H1 (cell line): ENCODE measurements at regions not wholly inside any gene's neighbourhood (a gene's known extent, or its start where the extent isn't known, plus 50 kb on each side); places are given as distances from the start of the nearest gene placed in this dataset.

Experiments
- CTCF ChIA-PET: fragments of 300-600 bp; sonication (Branson Sonifier 250); formaldehyde crosslinking; loops from one replicate; lab custom pipeline; 2021; ENCODE audit not compliant: partially characterized antibody; lab: Charles Lee
- POLR2A ChIA-PET: fragments of 300-600 bp; sonication (Branson Sonifier 250); formaldehyde crosslinking; loops from one replicate; lab custom pipeline; 2021; ENCODE audit warnings: inconsistent platforms; ENCODE audit not compliant: partially characterized antibody; lab: Charles Lee
- DNase-seq, 2 experiments: peaks; one replicate each; pipeline versions ENCODE4 v3.0.0 to v3.0.0-alpha.2; 2010 to 2022; ENCODE audit warnings: low spot score in 2 of 2, low read depth in 1 of 2, mixed read lengths in 1 of 2
- FAIRE-seq: peaks from 2 replicates; lab custom pipeline; 2011; peaks lifted over from hg19 to GRCh38; lab: Jason Lieb, UNC
- H2AFZ ChIP-seq: 2 replicates; pipeline ENCODE4 v1.8.1; 2012; ENCODE audit warnings: low read length, inconsistent platforms
- H2AK5ac ChIP-seq: 2 replicates; pipeline ENCODE4 v1.6.1; 2013; ENCODE audit warnings: low read depth, low read length
- H2BK120ac ChIP-seq: replicated peaks from 2 replicates; pipeline ENCODE3; 2013; ENCODE audit warnings: low read depth, low read length, inconsistent platforms
- H2BK12ac ChIP-seq: 2 replicates; pipeline ENCODE4 v1.6.1; 2013; ENCODE audit warnings: low read depth, low read length
- H2BK15ac ChIP-seq: 2 replicates; pipeline ENCODE4 v1.6.1; 2013; ENCODE audit warnings: low read length
- H2BK20ac ChIP-seq: 2 replicates; pipeline ENCODE4 v1.6.1; 2013; ENCODE audit warnings: low read length
- H2BK5ac ChIP-seq: 2 replicates; pipeline ENCODE4 v1.6.1; 2013; ENCODE audit warnings: low read depth, low read length
- H3K14ac ChIP-seq: 2 replicates; pipeline ENCODE4 v1.6.1; 2013; ENCODE audit warnings: inconsistent platforms; ENCODE audit not compliant: insufficient read length
- H3K18ac ChIP-seq: 2 replicates; pipeline ENCODE4 v1.6.1; 2013; ENCODE audit warnings: low read length; ENCODE audit errors: extremely low read depth
- H3K23ac ChIP-seq: 2 replicates; pipeline ENCODE4 v1.6.1; 2013; ENCODE audit warnings: inconsistent platforms; ENCODE audit not compliant: insufficient read length
- H3K23me2 ChIP-seq: 2 replicates; pipeline ENCODE4 v1.6.1; 2013; ENCODE audit warnings: low read depth, low read length
- H3K27ac ChIP-seq: 2 replicates; pipeline ENCODE4 v1.6.1; 2011; ENCODE audit warnings: low read depth, low read length, inconsistent platforms
- H3K27me3 ChIP-seq, 4 experiments: replicated peaks in 1 of 4; 1 replicate in 1 of 4; 2 replicates in 3 of 4; pipeline versions ENCODE4 v1.6.1 to v1.8.1; 2011 to 2013; ENCODE audit warnings: low read length in 3 of 4, mild to moderate bottlenecking in 3 of 4, inconsistent platforms in 2 of 4, mixed read lengths in 2 of 4, moderate library complexity in 1 of 4; ENCODE audit not compliant: control insufficient read depth in 3 of 4, insufficient read depth in 3 of 4; ENCODE audit errors: extremely low read depth in 1 of 4
- H3K36me3 ChIP-seq, 4 experiments: 2 replicates each; pipeline versions ENCODE4 v1.6.1 to v1.8.1; 2011 to 2013; ENCODE audit warnings: mild to moderate bottlenecking in 4 of 4, low read length in 3 of 4, moderate library complexity in 2 of 4, control low read depth in 1 of 4, inconsistent platforms in 1 of 4; ENCODE audit not compliant: insufficient read depth in 4 of 4, control insufficient read depth in 2 of 4
- H3K4ac ChIP-seq: replicated peaks from 2 replicates; pipeline ENCODE3; 2013; ENCODE audit warnings: low read length, low read depth, mixed read lengths, inconsistent platforms; ENCODE audit not compliant: insufficient read length
- H3K4me1 ChIP-seq, 4 experiments: replicated peaks in 1 of 4; 1 replicate in 1 of 4; 2 replicates in 3 of 4; pipeline versions ENCODE4 v1.6.1 to v1.8.1; 2011 to 2013; ENCODE audit warnings: low read length in 3 of 4, inconsistent platforms in 2 of 4, mixed read lengths in 1 of 4; ENCODE audit not compliant: insufficient read depth in 4 of 4, control insufficient read depth in 3 of 4
- H3K4me2 ChIP-seq, 2 experiments: 2 replicates each; pipeline versions ENCODE4 v1.6.1 to v1.8.1; 2011 to 2013; ENCODE audit warnings: low read depth in 2 of 2, low read length in 2 of 2, control low read depth in 1 of 2, inconsistent platforms in 1 of 2, mild to moderate bottlenecking in 1 of 2; ENCODE audit not compliant: insufficient read depth in 1 of 2
- H3K4me3 ChIP-seq, 4 experiments: fragments of 200-600, 300-600 bp in 1 of 4; sonication (generic), shearing (Covaris generic), sonication (Bioruptor Twin) in 1 of 4; 2 replicates each; pipeline versions ENCODE4 v1.5.1 to v1.8.1; 2011 to 2016; ENCODE audit warnings: low read length in 4 of 4, low read depth in 3 of 4, control low read depth in 2 of 4, inconsistent platforms in 2 of 4, mild to moderate bottlenecking in 2 of 4, mixed read lengths in 1 of 4, moderate library complexity in 1 of 4; ENCODE audit not compliant: insufficient read depth in 2 of 4; ENCODE audit errors: extremely low read depth in 1 of 4
- H3K56ac ChIP-seq: replicated peaks from 2 replicates; pipeline ENCODE3; 2013; ENCODE audit warnings: low read depth, mild to moderate bottlenecking, mixed read lengths, low read length, inconsistent platforms; ENCODE audit not compliant: insufficient read length
- H3K79me1 ChIP-seq: 2 replicates; pipeline ENCODE4 v1.6.1; 2013; ENCODE audit warnings: low read depth, low read length, control low read depth
- H3K79me2 ChIP-seq, 2 experiments: 2 replicates each; pipeline versions ENCODE4 v1.6.1 to v1.8.1; 2012 to 2013; ENCODE audit warnings: low read length in 2 of 2, mild to moderate bottlenecking in 2 of 2, inconsistent platforms in 1 of 2; ENCODE audit not compliant: insufficient read depth in 2 of 2, control insufficient read depth in 1 of 2
- H3K9ac ChIP-seq, 4 experiments: replicated peaks in 1 of 4; 1 replicate in 1 of 4; 2 replicates in 3 of 4; pipeline versions ENCODE4 v1.6.1 to v1.8.1; 2011 to 2013; ENCODE audit warnings: low read depth in 3 of 4, low read length in 3 of 4, control low read depth in 2 of 4, mild to moderate bottlenecking in 2 of 4, moderate library complexity in 2 of 4, inconsistent platforms in 1 of 4; ENCODE audit errors: extremely low read depth in 1 of 4
- H3K9me3 ChIP-seq, 2 experiments: 2 replicates each; pipeline versions ENCODE4 v1.6.1 to v1.8.1; 2012 to 2013; ENCODE audit warnings: mild to moderate bottlenecking in 2 of 2, moderate library complexity in 2 of 2, control low read depth in 1 of 2, inconsistent platforms in 1 of 2, low read depth in 1 of 2, low read length in 1 of 2, mixed read lengths in 1 of 2; ENCODE audit not compliant: insufficient read depth in 2 of 2
- H4K20me1 ChIP-seq, 2 experiments: replicated peaks in 1 of 2; 2 replicates each; pipeline versions ENCODE3 to v1.8.1; 2011 to 2013; ENCODE audit warnings: inconsistent platforms in 2 of 2, low read length in 2 of 2, mild to moderate bottlenecking in 1 of 2; ENCODE audit not compliant: insufficient read depth in 2 of 2, control insufficient read depth in 1 of 2
- H4K5ac ChIP-seq: 2 replicates; pipeline ENCODE4 v1.6.1; 2013; ENCODE audit warnings: low read length, low read depth, mixed read lengths, inconsistent platforms; ENCODE audit not compliant: insufficient read length
- H4K8ac ChIP-seq: 2 replicates; pipeline ENCODE4 v1.8.0; 2013; ENCODE audit warnings: mild to moderate bottlenecking, moderate library complexity, low read length, inconsistent platforms; ENCODE audit not compliant: insufficient read depth; ENCODE audit errors: extremely low read depth
- H4K91ac ChIP-seq: replicated peaks from 2 replicates; pipeline ENCODE3; 2013; ENCODE audit warnings: low read length, mixed read lengths, inconsistent platforms; ENCODE audit not compliant: insufficient read length
- ASH2L ChIP-seq: fragments of 200-600, 300-600 bp; sonication (generic); IDR thresholded peaks from one replicate; pipeline ENCODE4 v1.7.1; 2017; ENCODE audit warnings: low read length
- ATF3 ChIP-seq: IDR thresholded peaks from 2 replicates; pipeline ENCODE4 v1.6.1; 2011; ENCODE audit warnings: low read depth, mild to moderate bottlenecking, low read length; ENCODE audit not compliant: insufficient read depth
- CBX8 ChIP-seq: fragments of 300-800, 300-1000 bp; sonication (generic); IDR thresholded peaks from 2 replicates; pipeline ENCODE4 v1.7.1; 2016; ENCODE audit warnings: low read depth, low read length, borderline replicate concordance
- EP300 ChIP-seq, 2 experiments: IDR thresholded peaks; 1 replicate in 1 of 2; 2 replicates in 1 of 2; pipeline ENCODE4 v1.6.1; 2011 to 2012; ENCODE audit warnings: low read depth in 2 of 2, low read length in 2 of 2, mild to moderate bottlenecking in 2 of 2, borderline replicate concordance in 1 of 2, inconsistent platforms in 1 of 2, moderate library complexity in 1 of 2
- KDM4A ChIP-seq: IDR thresholded peaks from one replicate; pipeline ENCODE4 v1.7.1; 2012; ENCODE audit warnings: low read depth, mild to moderate bottlenecking, moderate library complexity, low read length, inconsistent platforms; ENCODE audit not compliant: severe bottlenecking
- KDM5A ChIP-seq: fragments of 200-600 bp; IDR thresholded peaks from 2 replicates; pipeline ENCODE4 v1.7.1; 2012; ENCODE audit warnings: mild to moderate bottlenecking, low read length, inconsistent platforms, mixed read lengths
- NANOG ChIP-seq: IDR thresholded peaks from 2 replicates; pipeline ENCODE4 v1.6.1; 2011; ENCODE audit warnings: low read length, low read depth, mild to moderate bottlenecking, inconsistent platforms; ENCODE audit not compliant: insufficient read depth, poor library complexity, severe bottlenecking
- POLR2A ChIP-seq, 2 experiments: IDR thresholded peaks; 1 replicate in 1 of 2; 2 replicates in 1 of 2; pipeline ENCODE4 v1.6.1; 2011; ENCODE audit warnings: low read depth in 2 of 2, low read length in 2 of 2, mild to moderate bottlenecking in 2 of 2; ENCODE audit errors: control extremely low read depth in 1 of 2
- RFX5 ChIP-seq: IDR thresholded peaks from 2 replicates; pipeline ENCODE4 v1.6.1; 2011; ENCODE audit warnings: low read depth, low read length, improper control_type of control experiment, borderline replicate concordance
- RXRA ChIP-seq: IDR thresholded peaks from 2 replicates; pipeline ENCODE4 v1.6.1; 2011; ENCODE audit warnings: low read depth, mild to moderate bottlenecking, low read length, moderate library complexity; ENCODE audit not compliant: insufficient read depth
- TEAD4 ChIP-seq: IDR thresholded peaks from 2 replicates; pipeline ENCODE4 v1.6.1; 2012; ENCODE audit warnings: low read depth, low read length, inconsistent platforms, mixed read lengths
- WGBS, 2 experiments: shearing (Covaris generic) in 1 of 2; methylation state at CpG; one replicate each; pipeline versions ENCODE4 v1.1.6 to v1.1.7; 2013 to 2015; ENCODE audit warnings: low lambda C conversion rate in 2 of 2, mixed read lengths in 2 of 2, inconsistent platforms in 1 of 2, low coverage in 1 of 2, missing lambda C conversion rate in 1 of 2; ENCODE audit not compliant: insufficient replicate concordance in 2 of 2, insufficient coverage in 1 of 2, insufficient read length in 1 of 2; ENCODE audit errors: extremely low coverage in 1 of 2, missing lambda C conversion rate in 1 of 2; 5-methylcytosine and 5-hydroxymethylcytosine counted together

GRCh38 chr3:176574786-176575185, 622.5 kb downstream of the TBL1XR1 start:
- H3K27me3 ChIP-seq: no peaks in the 10 kb centered on the region
- no peaks in the 10 kb centered on the region for H3K79me2 ChIP-seq
- no peak overlapping the region for H4K8ac ChIP-seq
- H3K56ac ChIP-seq: no peak overlapping the region
- H3K4ac ChIP-seq: no peak overlapping the region
- H3K9me3 ChIP-seq: no peaks in the 10 kb centered on the region
- H3K4me2 ChIP-seq: no peak overlapping the region
- H2AK5ac ChIP-seq: no peak overlapping the region
- no peak overlapping the region for H2BK5ac ChIP-seq
- H2BK120ac ChIP-seq: no peak overlapping the region
- POLR2A ChIA-PET: no interaction called here
- no peak overlapping the region for H2AFZ ChIP-seq
- no peak overlapping the region for H4K5ac ChIP-seq
- H3K9ac ChIP-seq: no peak overlapping the region
- no peak overlapping the region for H2BK20ac ChIP-seq
- H4K20me1 ChIP-seq: no peaks in the 10 kb centered on the region
- H3K18ac ChIP-seq: no peak overlapping the region
- no peaks in the 10 kb centered on the region for H3K36me3 ChIP-seq
- WGBS, 2 experiments: 0% methylated on average over 1 of the region's 1 CpG; no CpG with 5 or more reads in 1 of the 2 experiments
- H3K23me2 ChIP-seq: no peaks in the 10 kb centered on the region
- H3K79me1 ChIP-seq: no peaks in the 10 kb centered on the region
- FAIRE-seq (no peak), DNase-seq (no peak)
- H3K14ac ChIP-seq: no peak overlapping the region
- no peak overlapping the region for H2BK15ac ChIP-seq
- CTCF ChIA-PET: interaction anchor here (0.9 kb wide), 1 partner anchor 25 kb away, joined by 3 read pairs; no protein-coding TSS in a partner anchor
- H3K27ac ChIP-seq: no peak overlapping the region
- H3K4me1 ChIP-seq: peaks cover 0 to 2% (median under 1%) of the 10 kb centered on the region in 4 experiments; a peak in 2 of 7 replicates
- no peak overlapping the region for H4K91ac ChIP-seq
- TF ChIP-seq KDM4A (no peak), POLR2A (IDR thresholded peaks at IDR 0.05; ENCODE audit: control extremely low read depth in 1 of 2, low read depth in 2 of 2, low read length in 2 of 2) (no peak), ATF3 (no peak), KDM5A (no peak), TEAD4 (no peak), NANOG (no peak), ASH2L (no peak), RXRA (no peak), EP300 (IDR thresholded peaks at IDR 0.05; ENCODE audit: borderline replicate concordance in 1 of 2, low read depth in 2 of 2, low read length in 2 of 2) (no peak), RFX5 (no peak), CBX8 (no peak)
- H2BK12ac ChIP-seq: no peak overlapping the region
- H3K4me3 ChIP-seq: no peak overlapping the region
- H3K23ac ChIP-seq: no peak overlapping the region
